ENCODE measurements at regions not wholly inside any gene's neighbourhood (a gene's known extent, or its start where the extent isn't known, plus 50 kb on each side); places are given as distances from the start of the nearest gene placed in this dataset.

DNA sequence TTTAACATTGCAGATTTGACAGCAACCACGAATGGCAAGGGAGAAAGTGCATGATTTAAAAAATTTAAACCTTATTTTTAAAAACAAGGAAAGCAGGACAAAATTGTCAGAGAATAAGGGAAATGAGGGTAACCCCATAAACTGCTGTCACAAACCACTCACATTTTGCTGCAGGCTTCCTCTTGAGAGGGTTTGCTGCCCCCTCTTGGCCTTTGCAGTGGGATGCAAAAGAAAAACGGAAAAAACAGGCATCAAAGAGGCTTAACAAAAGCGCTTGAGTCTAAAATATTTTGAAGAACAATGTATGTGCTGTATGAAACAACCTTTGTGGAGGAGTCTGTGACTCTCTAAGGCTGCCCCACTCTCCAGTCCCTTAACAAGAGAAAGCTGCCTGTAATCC, 91.6 kb downstream of the TMX3 start:
- intact Hi-C loops (cut with DNase I): loop anchor here (5.0 to 10.0 kb wide), 2 partner anchors 1109 to 1406 kb away; partner anchors contain the start of gene DSEL (in 1 of the 2)
- Histone ChIP-seq H3K36me3 (ENCODE audit: control insufficient read depth in 1 of 2, insufficient read depth in 2 of 2, low read length in 1 of 2) (no peaks in the 10 kb centered on the region), H3K27ac (ENCODE audit: low read depth in 1 of 2, low read length in 2 of 2) (no peak overlapping the region), H3K4me3 (ENCODE audit: low read length in 2 of 2) (no peak overlapping the region), H3K4me1 (ENCODE audit: control insufficient read depth in 1 of 2, insufficient read depth in 2 of 2, low read length in 2 of 2) (no peaks in the 10 kb centered on the region), H3K27me3 (ENCODE audit: control insufficient read depth in 1 of 2, insufficient read depth in 2 of 2, low read length in 1 of 2) (no peaks in the 10 kb centered on the region), H3K9me3 (ENCODE audit: control insufficient read depth, low read length) (no peaks in the 10 kb centered on the region)
- ATAC-seq (ENCODE audit: low FRiP score) (peak; percentile 71), DNase-seq (peak in 1 of 2 donors; percentile 47)
- WGBS, 2 donors: 1 to 2% methylated on average over 3 of the region's 3 CpGs

DNA sequence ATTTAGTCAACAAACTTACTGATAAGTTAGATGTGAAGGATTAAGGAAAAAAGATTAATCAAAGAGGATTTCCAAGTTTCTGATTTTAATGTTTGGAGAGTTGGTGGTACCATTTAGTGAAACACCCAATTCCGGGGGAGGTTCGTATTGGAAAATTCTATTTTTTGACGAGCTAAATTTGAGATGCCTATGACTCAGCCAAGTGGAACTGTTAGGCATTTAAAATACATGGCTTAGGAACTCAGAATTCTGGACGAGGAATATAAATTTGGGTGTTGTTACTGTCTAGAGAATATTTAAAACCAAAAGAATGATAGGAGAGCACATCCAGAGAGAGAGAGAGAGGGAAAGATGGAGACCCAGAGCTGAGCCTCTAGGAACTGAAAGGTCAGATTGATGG, 103.6 kb downstream of the TMX3 start:
- WGBS, 2 donors: 3 to 14% methylated on average over 4 of the region's 4 CpGs
- no peaks in the 10 kb centered on the region for H3K36me3 ChIP-seq (ENCODE audit: control insufficient read depth in 1 of 2, insufficient read depth in 2 of 2, low read length in 1 of 2)
- H3K27me3 ChIP-seq (ENCODE audit: control insufficient read depth in 1 of 2, insufficient read depth in 2 of 2, low read length in 1 of 2): no peaks in the 10 kb centered on the region
- peaks cover 0 to 4% of the 10 kb centered on the region in 2 donors for H3K4me1 ChIP-seq (ENCODE audit: control insufficient read depth in 1 of 2, insufficient read depth in 2 of 2, low read length in 2 of 2)
- intact Hi-C loops (cut with DNase I): loop anchor here in 1 of 2 donors (10.0 kb wide), 1 partner anchor 1097 kb away; the partner anchor contains the start of gene DSEL
- H3K9me3 ChIP-seq (ENCODE audit: control insufficient read depth, low read length): no peaks in the 10 kb centered on the region
- H3K27ac ChIP-seq (ENCODE audit: low read depth in 1 of 2, low read length in 2 of 2): peak overlapping the region; percentile 43 to 44
- no peak overlapping the region for H3K4me3 ChIP-seq (ENCODE audit: low read length in 2 of 2)
- DNase-seq: no peak
- ATAC-seq (ENCODE audit: low FRiP score): no peak

DNA sequence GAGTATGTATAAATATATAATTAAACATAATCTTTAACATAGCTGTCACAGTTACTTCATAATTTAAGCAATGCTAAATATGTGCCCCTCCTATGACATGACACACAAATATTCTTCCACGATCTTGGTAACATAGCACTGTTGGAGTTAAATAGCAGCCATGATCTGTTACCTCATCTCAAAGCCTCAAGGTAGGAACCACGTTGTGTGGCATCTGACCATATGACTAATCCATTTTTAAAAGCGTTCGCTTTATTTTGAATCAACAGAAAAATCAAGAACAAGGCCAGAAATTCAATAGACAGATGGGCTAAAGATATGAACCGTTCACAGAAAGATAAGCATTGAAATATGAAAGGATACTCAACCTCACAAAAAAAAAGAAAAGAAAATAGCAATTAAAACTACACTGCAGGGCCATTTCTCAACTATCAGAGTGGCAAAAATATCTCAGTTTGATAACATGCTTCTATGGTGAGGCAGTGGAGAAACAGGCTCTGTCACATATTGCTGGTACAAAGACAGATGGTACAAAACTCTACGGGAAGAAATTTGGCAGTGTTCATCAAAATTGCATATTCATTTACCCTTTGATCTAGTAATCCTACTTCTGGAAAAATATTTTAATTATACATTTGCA, 105.9 kb downstream of the TMX3 start:
- H3K9me3 ChIP-seq (ENCODE audit: control insufficient read depth, low read length): no peaks in the 10 kb centered on the region
- H3K27me3 ChIP-seq (ENCODE audit: control insufficient read depth in 1 of 2, insufficient read depth in 2 of 2, low read length in 1 of 2): no peaks in the 10 kb centered on the region
- DNase-seq: no peak
- no peak overlapping the region for H3K27ac ChIP-seq (ENCODE audit: low read depth in 1 of 2, low read length in 2 of 2)
- intact Hi-C loops (cut with DNase I): no loop called here
- 32 to 33% methylated on average over 6 of the region's 6 CpGs for WGBS, 2 donors
- no peak overlapping the region for H3K4me3 ChIP-seq (ENCODE audit: low read length in 2 of 2)
- H3K4me1 ChIP-seq (ENCODE audit: control insufficient read depth in 1 of 2, insufficient read depth in 2 of 2, low read length in 2 of 2): peaks cover 2 to 4% of the 10 kb centered on the region in 2 donors
- no peaks in the 10 kb centered on the region for H3K36me3 ChIP-seq (ENCODE audit: control insufficient read depth in 1 of 2, insufficient read depth in 2 of 2, low read length in 1 of 2)
- no peak for ATAC-seq (ENCODE audit: low FRiP score)

DNA sequence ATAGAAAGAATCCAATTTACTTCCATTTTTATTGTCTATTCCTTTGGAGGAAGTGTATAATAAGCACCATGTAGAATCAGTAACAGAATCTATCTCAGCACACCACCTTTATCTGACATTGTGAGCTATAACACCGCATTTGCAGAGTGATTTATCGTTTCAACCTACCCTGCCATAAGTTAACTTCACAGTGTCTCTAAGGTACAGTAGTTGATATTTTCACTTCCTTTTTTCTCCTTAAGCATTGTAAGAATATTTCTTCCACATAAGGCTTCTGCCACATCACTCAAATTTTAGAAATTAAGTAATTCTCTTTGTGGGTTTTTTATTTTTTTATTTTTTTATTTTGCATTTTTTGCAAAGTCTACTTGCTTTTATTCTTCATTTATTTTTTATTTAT, 107.1 kb downstream of the TMX3 start:
- H3K36me3 ChIP-seq (ENCODE audit: control insufficient read depth in 1 of 2, insufficient read depth in 2 of 2, low read length in 1 of 2): no peaks in the 10 kb centered on the region
- no peaks in the 10 kb centered on the region for H3K9me3 ChIP-seq (ENCODE audit: control insufficient read depth, low read length)
- WGBS, 2 donors: 97 to 100% methylated on average over 2 of the region's 2 CpGs
- H3K4me1 ChIP-seq (ENCODE audit: control insufficient read depth in 1 of 2, insufficient read depth in 2 of 2, low read length in 2 of 2): peaks cover 3 to 4% of the 10 kb centered on the region in 2 donors
- no peak overlapping the region for H3K4me3 ChIP-seq (ENCODE audit: low read length in 2 of 2)
- no peaks in the 10 kb centered on the region for H3K27me3 ChIP-seq (ENCODE audit: control insufficient read depth in 1 of 2, insufficient read depth in 2 of 2, low read length in 1 of 2)
- ATAC-seq (ENCODE audit: low FRiP score) (no peak), DNase-seq (no peak)
- intact Hi-C loops (cut with DNase I): no loop called here
- H3K27ac ChIP-seq (ENCODE audit: low read depth in 1 of 2, low read length in 2 of 2): no peak overlapping the region

DNA sequence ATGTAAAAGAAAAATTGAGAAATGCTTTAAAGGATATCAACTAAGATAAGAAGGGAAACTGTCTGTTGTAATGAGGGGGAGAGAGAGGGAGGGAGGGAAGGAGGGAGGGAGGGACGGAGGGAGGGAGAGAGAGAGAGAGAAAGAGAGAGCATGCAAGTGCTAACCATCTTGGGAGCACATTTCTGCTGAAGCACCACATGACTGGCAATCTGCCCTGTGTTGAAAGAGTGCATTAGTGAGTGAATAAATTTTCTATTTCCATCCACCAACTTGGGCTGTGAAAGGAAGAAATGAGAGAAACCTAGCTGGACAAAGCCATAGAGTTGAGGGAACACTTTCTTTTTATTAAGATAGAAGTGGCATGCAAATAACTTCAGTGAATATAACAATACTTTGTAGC, 110.7 kb downstream of the TMX3 start:
- Histone ChIP-seq H3K27me3 (ENCODE audit: control insufficient read depth in 1 of 2, insufficient read depth in 2 of 2, low read length in 1 of 2) (no peaks in the 10 kb centered on the region), H3K4me3 (ENCODE audit: low read length in 2 of 2) (no peak overlapping the region), H3K4me1 (ENCODE audit: control insufficient read depth in 1 of 2, insufficient read depth in 2 of 2, low read length in 2 of 2) (peaks cover 0 to 3% of the 10 kb centered on the region in 2 donors), H3K27ac (ENCODE audit: low read depth in 1 of 2, low read length in 2 of 2) (no peak overlapping the region), H3K36me3 (ENCODE audit: control insufficient read depth in 1 of 2, insufficient read depth in 2 of 2, low read length in 1 of 2) (no peaks in the 10 kb centered on the region), H3K9me3 (ENCODE audit: control insufficient read depth, low read length) (no peaks in the 10 kb centered on the region)
- no peak for DNase-seq
- intact Hi-C loops (cut with DNase I): no loop called here
- ATAC-seq (ENCODE audit: low FRiP score): no peak
- 0 to 24% methylated on average over 1 of the region's 1 CpG for WGBS, 2 donors

DNA sequence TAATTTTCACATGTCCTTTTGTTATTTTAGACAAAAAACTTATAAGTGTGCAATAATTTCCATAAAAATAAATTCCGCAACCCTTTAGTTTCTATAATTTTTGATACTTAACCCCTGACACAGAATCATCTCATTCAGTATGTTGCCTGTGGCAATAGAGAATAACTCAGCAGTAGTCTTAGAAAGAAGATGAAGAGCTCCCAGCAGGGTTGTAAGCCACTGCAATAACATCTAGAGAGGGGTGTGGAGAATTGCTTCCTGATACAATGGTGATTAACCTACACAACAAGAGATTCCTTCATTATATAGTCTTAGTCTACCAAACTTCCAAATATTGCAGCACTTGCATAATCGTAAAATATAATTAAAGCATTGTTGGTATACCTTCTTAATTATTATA, 118.9 kb downstream of the TMX3 start:
- H3K36me3 ChIP-seq (ENCODE audit: control insufficient read depth in 1 of 2, insufficient read depth in 2 of 2, low read length in 1 of 2): no peaks in the 10 kb centered on the region
- no peaks in the 10 kb centered on the region for H3K9me3 ChIP-seq (ENCODE audit: control insufficient read depth, low read length)
- no peak overlapping the region for H3K27ac ChIP-seq (ENCODE audit: low read depth in 1 of 2, low read length in 2 of 2)
- intact Hi-C loops (cut with DNase I): no loop called here
- WGBS, 2 donors: 71 to 95% methylated on average over 2 of the region's 2 CpGs
- H3K4me3 ChIP-seq (ENCODE audit: low read length in 2 of 2): no peak overlapping the region
- no peaks in the 10 kb centered on the region for H3K4me1 ChIP-seq (ENCODE audit: control insufficient read depth in 1 of 2, insufficient read depth in 2 of 2, low read length in 2 of 2)
- no peak for ATAC-seq (ENCODE audit: low FRiP score)
- no peaks in the 10 kb centered on the region for H3K27me3 ChIP-seq (ENCODE audit: control insufficient read depth in 1 of 2, insufficient read depth in 2 of 2, low read length in 1 of 2)
- DNase-seq: no peak

DNA sequence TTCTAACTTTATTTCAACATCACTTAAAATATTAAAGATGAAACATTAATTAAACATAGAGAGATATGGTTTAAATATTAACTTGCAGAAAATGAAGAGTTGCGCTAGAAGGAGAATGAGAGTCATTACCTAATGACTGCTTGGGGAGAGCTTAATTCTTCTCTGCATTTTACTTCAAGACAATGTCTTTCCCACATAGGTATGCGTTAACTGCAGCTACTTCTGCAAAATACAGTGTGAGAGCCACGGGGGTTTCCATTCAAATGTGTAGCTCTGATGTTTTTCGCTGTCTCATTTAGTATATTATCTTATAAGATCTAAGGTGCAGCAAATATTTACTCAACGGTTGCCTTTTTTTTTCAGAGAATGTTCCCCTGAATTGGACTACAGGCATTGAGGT, 126.7 kb downstream of the TMX3 start:
- no peak for DNase-seq
- no peak for ATAC-seq (ENCODE audit: low FRiP score)
- intact Hi-C loops (cut with DNase I): no loop called here
- no peaks in the 10 kb centered on the region for H3K9me3 ChIP-seq (ENCODE audit: control insufficient read depth, low read length)
- no peaks in the 10 kb centered on the region for H3K4me1 ChIP-seq (ENCODE audit: control insufficient read depth in 1 of 2, insufficient read depth in 2 of 2, low read length in 2 of 2)
- H3K36me3 ChIP-seq (ENCODE audit: control insufficient read depth in 1 of 2, insufficient read depth in 2 of 2, low read length in 1 of 2): no peaks in the 10 kb centered on the region
- no peaks in the 10 kb centered on the region for H3K27me3 ChIP-seq (ENCODE audit: control insufficient read depth in 1 of 2, insufficient read depth in 2 of 2, low read length in 1 of 2)
- WGBS, 2 donors: 78 to 85% methylated on average over 5 of the region's 5 CpGs
- H3K4me3 ChIP-seq (ENCODE audit: low read length in 2 of 2): no peak overlapping the region
- H3K27ac ChIP-seq (ENCODE audit: low read depth in 1 of 2, low read length in 2 of 2): no peak overlapping the region

DNA sequence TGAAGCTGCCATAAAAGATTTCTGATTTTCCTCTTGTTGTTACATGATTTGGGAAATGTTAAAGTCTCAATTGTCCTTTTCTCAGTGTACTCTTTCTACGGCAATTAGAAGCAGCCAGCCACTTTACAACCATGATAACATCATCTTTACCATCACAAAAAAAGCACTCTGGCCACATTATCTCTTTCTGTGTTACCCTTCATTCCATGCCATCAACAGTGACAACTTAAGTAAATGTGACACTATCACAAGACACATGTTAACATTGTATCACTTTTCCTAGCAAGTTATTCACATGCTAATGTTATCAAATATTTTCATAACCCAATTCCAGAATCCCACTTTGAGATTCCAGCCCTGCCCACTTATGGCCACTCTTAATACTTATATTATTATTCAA, 131.2 kb downstream of the TMX3 start:
- Histone ChIP-seq H3K27me3 (ENCODE audit: control insufficient read depth in 1 of 2, insufficient read depth in 2 of 2, low read length in 1 of 2) (no peaks in the 10 kb centered on the region), H3K36me3 (ENCODE audit: control insufficient read depth in 1 of 2, insufficient read depth in 2 of 2, low read length in 1 of 2) (no peaks in the 10 kb centered on the region), H3K4me3 (ENCODE audit: low read length in 2 of 2) (no peak overlapping the region), H3K4me1 (ENCODE audit: control insufficient read depth in 1 of 2, insufficient read depth in 2 of 2, low read length in 2 of 2) (no peaks in the 10 kb centered on the region), H3K27ac (ENCODE audit: low read depth in 1 of 2, low read length in 2 of 2) (no peak overlapping the region), H3K9me3 (ENCODE audit: control insufficient read depth, low read length) (no peaks in the 10 kb centered on the region)
- WGBS, 2 donors: 96 to 97% methylated on average over 1 of the region's 1 CpG
- ATAC-seq (ENCODE audit: low FRiP score) (no peak), DNase-seq (no peak)
- intact Hi-C loops (cut with DNase I): no loop called here

DNA sequence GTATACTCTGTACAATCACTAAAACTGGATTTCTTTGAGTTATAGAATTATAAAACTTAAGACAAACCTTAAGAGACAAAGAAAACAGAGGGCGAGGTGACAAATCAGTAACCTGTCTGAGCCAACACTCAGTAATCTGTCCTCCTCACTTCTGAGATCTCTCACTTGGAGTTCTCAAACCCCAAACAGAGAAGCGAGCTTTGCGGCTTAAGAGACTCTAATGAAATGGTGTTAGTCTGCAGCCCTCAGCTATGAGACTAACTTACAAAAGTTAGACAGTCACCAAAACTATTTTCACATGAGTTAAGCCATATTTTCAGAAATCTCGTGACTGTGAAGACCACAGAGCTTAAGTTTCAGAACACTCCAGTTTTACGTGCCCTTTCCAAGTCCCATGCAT, 140.6 kb downstream of the TMX3 start:
- DNase-seq: no peak
- Histone ChIP-seq H3K27ac (ENCODE audit: low read depth in 1 of 2, low read length in 2 of 2) (no peak overlapping the region), H3K36me3 (ENCODE audit: control insufficient read depth in 1 of 2, insufficient read depth in 2 of 2, low read length in 1 of 2) (no peaks in the 10 kb centered on the region), H3K27me3 (ENCODE audit: control insufficient read depth in 1 of 2, insufficient read depth in 2 of 2, low read length in 1 of 2) (no peaks in the 10 kb centered on the region), H3K4me1 (ENCODE audit: control insufficient read depth in 1 of 2, insufficient read depth in 2 of 2, low read length in 2 of 2) (no peaks in the 10 kb centered on the region), H3K4me3 (ENCODE audit: low read length in 2 of 2) (no peak overlapping the region), H3K9me3 (ENCODE audit: control insufficient read depth, low read length) (no peaks in the 10 kb centered on the region)
- WGBS, 2 donors: 76 to 86% methylated on average over 5 of the region's 5 CpGs
- no peak for ATAC-seq (ENCODE audit: low FRiP score)
- intact Hi-C loops (cut with DNase I): no loop called here

Data from aorta (tissue), 5 donors.